ELF-1 (cell line): ENCODE measurements at regions not wholly inside any gene's neighbourhood (a gene's known extent, or its start where the extent isn't known, plus 50 kb on each side); places are given as distances from the start of the nearest gene placed in this dataset.
"Not testable (repeated sequence)": the region's sequence is repeated elsewhere in the genome, so short reads cannot be mapped to it uniquely, and the experiment has no call there.

ENCODE experiments used
- DNase-seq: peaks from one replicate; pipeline ENCODE4 v3.0.0-alpha.2; 2016; ENCODE audit warnings: low read depth, low spot score

DNA sequence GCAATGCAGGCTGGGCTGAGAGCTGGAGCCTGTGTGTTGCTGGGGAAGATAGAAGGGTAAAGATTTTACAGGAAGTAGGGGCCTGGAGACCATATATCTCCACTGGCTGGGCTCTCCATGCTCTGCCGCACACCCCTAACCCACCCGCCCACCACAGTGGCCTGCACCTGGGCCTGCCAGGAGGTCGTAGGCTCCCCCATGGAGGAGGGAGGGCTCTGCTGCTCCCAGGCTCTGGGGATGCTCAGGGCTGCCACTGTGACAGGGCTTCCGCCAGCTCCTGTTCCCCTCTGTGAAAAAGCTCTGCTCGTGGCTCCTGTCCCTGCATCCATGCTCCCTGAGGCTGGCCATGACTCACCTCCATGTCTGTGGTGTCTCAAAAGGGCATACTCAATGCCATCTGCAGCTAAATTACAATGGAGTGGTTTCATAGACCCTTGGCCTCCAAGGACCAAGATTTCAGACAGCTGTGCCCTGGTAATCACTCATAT lies 106.0 kb downstream of the CXCL12 start:
- peak; percentile 45 for DNase-seq

DNA sequence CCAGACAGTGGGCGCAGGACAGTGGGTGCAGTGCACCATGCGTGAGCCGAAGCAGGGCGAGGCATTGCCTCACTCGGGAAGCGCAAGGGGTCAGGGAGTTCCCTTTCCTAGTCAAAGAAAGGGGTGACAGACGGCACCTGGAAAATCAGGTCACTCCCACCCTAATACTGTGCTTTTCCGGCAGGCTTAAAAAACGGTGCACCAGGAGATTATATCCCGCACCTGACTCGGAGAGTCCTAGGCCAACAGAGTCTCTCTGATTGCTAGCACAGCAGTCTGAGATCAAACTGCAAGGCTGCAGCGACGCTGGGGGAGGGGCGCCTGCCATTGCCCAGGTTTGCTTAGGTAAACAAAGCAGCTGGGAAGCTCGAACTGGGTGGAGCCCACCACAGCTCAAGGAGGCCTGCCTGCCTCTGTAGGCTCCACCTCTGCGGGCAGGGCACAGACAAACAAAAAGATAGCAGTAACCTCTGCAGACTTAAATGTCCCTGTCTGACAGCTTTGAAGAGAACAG lies 116.4 kb downstream of the CXCL12 start:
- DNase-seq: not testable (repeated sequence)

DNA sequence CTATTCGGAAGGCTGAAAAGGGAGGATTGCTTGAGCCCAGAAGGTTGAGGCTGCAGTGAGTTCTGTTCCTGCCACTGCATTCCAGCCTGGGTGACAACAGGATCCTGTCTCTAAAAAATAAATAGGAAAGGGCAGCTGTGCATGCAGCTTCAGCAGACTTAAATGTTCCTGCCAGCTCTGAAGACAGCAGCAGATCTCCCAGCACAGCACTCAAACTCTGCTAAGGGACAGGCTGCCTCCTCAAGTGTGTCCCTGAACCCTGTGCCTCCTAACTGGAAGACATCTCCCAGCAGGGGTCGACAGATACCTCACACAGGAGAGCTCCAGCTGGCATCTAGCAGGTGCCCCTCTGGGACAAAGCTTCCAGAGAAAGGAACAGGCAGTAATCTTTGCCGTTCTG lies 117.9 kb downstream of the CXCL12 start:
- DNase-seq: no peak

DNA sequence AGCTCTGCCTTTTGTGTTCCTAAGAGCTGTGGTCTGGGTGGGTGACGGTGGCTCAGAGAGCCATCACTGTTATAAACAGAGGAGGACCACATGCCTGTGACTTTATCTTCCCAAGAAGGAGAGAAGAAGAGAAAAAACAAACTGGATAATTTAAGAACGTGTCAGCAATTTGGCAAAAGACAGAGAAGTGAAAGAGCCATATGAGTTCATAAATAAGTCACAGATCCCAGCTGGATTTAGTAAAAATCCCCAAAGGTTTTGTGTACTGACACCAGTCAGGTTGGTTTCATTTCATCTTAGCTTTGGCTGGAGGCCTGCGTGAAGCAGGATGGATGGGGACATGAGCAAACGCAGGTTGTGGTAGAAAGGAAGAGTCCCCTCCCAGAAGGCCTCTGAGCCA lies 120.7 kb downstream of the CXCL12 start:
- no peak for DNase-seq

DNA sequence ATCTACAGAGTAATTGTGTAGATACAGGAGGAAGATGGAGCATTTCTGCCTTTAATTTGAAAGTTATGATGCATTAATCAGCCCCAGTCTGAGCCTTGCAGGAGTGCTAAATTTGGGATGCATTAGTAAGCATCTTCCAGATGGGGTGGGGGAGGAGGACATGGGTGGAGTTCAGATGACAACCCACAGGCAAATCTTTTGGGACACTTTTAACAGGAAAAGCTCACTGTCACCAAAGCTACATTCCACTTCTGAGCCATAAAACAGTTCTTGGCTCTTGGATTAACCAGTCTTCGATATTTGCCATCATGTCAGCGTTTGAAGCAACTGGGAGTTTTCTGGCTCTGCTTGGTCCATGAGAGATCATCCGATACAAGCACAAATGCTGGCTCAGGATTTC lies 121.1 kb downstream of the CXCL12 start:
- DNase-seq: no peak

DNA sequence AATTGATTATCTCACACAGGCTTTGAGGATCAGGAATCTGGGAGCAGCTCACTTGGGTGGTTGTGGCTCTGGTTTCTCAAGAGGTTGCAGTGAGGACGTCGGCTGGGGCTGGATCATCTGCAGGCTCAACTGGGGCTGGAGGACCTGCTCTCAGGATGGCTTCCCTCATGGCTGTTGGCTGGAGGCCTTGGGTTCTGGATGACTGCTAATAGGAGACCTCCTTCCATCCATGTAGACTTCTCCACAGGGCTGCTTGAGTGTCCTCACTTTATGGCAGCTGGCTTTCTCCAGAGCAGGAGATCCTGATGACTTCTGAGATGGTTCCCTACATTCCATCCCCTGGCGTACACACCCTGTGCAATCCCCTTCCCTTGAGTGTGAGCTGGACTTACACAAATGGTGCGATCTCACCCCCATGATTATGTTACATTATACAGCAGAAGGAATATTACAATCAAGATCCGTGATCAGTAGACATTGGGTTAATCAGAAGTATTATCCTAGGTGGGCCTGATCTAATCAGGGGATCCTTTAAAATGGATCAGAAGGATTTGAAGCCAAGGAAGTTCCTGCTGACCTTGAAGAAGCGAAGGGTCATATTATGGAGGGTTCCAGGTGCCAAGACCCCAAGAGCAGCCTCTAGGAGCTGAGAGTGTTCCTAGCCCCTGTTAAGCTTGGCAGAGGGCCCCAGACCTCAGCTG lies 122.2 kb downstream of the CXCL12 start:
- DNase-seq: no peak

DNA sequence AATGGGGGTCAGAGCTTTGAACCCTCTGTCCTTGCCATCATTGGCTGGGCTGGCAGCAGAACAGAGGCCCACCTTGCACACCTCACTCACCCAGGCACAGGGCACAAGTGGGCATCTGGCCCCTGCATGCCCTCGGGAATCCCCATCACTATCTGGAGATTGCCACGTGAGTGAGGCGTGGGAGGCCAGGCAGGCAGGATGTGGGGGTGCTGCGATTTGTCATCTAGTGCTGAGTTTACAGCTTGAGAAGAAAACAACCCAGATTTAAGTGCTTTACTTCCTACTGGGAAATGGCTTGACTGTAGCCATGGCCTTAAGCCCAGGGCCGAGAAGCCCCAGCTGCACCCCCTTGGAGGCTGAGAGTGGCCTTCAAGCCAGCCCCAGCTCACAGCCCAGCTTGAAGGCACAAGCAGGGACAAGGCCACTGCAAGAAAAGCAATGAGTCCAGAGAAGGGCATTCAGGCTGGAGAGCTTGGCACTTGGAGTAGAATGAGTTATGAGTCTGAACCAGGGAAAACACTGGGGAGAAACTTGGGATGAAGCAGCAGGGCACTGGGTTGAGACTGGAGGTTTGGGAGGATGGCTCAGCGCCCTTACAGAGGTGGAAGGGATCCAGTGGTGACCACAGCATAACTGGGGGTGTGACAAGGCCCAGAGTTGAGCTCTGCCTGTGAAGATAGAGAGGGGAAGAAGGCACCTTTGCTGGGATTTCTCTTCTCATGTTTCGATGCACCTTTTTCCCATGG lies 123.0 kb downstream of the CXCL12 start:
- DNase-seq: no peak

DNA sequence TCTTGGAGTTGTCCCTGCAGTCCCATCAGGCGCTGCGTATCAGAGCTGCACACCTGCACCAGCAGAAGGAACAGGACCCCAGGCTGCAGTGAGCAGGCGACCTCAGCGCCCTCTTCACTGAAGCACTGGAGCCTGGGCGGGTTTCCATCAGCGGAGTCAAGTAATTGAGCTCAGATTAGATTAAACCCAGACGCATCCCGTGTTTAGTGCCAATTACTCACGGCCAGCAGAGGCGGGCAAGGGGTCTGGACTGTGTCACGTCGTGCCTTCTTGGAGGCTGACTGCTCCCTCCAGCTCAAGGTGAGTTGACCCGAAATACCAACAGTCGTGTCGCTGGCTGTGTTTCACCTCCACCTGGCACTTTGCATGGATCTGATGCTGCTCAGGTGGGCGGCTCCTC lies 123.6 kb downstream of the CXCL12 start:
- DNase-seq: no peak

DNA sequence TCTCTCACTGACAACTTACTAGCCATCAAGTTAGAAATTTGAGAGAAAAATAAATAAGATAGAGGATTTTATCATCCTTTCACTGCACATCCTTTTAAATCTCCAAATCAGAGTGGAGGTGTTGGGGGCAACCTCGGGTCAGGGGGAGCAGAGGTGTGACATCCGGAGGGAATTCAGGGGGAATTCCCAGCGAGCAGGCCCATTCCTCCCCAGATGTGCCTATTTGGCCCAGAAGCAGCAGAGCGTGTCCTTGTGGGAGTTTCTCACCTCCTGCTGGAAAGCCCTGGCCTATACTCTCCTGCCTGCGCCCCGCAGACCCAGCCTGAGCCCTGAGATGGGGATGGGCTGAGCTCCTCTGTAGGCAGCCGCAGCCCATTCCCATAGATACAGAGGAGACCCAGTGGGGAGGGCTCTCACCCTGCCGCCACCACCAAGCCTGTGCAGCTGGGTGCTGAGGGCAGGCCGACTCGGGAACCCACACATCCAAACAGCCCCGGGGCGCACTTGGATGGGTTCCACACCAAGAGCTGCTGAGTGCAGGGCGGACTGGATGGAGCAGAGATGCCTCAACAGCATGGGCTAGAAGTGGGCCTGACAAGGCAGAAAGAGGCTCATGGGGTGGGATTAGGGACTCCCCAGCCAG lies 124.5 kb downstream of the CXCL12 start:
- DNase-seq: no peak

DNA sequence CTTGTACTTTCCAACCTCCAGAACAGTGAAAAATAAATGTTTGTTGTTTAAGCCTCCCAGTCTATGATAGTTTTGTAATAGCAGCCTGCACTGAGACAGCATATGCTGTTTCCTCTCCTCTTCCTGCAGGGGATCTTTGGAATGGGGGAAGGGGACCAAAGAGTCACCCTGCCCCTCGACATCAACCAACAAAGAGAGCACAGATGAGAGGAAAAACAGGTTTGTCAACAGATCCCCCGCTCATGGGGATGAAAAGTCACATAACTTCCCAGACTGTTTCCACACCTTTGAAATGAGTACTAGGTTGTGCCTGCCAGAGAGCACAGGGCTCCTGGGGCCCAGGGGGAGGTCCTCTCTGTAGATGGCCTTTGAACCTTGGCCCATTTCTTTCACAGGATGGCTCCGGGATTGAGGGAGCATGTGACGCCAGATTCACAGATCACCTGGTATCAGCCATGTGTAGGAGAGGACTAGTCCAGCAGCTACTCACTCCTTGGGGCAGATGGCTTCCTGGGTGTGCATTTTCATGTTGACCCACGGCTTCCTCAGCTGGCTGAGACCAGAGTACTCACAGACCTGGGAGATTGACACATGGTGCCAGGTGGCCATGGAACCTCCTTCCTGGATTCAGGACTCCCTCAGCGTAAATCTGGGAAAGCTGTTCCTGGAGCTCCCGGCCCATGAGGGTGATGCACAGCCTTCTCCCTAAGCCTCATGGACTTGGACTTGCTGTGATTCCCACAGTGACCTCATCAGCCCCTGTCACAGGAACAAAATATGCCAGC lies 125.6 kb downstream of the CXCL12 start:
- DNase-seq: peak; percentile 72

DNA sequence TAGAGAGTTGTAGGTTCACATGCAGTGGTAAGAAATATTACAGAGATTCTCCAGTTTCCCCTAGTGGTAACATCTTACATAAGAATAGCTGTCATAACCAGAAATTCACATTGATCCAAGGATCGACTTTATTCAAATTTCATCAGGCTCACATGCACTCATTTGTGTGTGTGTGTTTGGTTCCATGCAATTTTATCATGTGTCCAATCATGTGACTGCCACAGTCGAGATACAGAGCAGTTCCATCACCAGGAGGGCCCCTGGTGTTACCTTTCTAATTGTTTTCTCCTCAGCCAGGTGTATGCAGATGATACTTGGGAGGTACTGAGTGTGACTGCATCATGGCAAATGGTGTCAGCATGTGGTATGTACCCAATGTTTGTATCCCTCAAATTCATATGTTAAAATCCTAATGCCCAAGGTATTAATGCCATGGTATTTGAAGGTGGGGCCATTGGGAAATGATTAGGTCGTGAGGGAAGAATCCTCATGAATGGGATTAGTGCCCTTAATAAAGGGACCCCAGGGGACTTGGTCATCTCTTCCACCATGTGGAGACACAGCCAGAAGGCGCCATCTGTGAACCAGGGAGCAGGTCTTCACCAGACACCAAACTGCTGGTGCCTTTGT lies 126.3 kb downstream of the CXCL12 start:
- no peak for DNase-seq

DNA sequence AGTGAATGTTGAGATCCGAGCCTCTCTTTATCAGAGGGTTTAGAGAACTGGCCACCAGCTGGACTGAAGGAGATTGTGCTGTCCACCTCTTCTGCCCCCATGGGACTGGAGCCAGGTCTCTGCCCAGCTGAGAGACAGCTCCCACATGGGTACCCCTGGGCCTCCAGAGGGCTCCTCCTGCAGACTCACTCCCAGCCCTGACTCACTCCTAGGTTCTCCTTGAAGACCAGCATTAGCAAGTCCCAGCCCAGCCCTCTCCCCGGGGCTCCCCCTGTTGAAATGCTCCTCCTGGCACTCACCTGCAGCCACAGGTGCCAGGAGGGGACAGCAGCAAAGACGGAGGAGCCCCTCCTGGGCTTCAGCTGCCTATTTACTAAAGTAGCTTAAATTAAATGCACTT lies 126.9 kb downstream of the CXCL12 start:
- no peak for DNase-seq

DNA sequence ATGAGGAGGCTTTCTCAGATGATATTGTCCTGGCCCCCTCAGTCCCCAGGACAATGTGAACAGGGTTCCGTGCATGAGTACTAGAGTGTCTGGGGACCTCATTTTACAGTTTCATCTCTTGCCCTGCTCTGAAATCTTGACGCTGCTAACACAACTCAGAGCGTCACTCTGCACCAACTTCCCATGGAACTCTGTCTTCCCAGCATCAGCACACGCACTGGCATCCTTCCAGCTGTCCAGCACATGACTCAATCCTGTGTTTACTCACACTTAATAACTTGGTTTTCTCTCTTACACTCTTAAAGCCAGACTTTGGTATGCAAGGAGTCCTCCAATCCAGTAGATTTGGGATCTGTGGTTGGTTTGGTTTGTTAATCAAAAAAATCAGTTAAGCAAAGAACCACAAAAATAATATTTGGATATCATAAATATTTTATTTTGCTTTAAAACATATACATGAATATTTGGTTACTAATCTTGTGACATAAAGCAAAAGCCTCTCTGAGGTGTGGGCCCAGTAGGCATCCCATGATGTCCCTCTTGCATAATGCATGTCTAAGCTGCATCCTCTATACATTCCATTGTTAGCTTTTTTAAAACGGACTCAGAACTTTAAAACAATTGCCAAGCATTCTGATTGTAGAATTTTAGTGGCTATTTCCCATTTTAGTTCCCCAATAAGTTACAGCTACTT lies 131.0 kb downstream of the CXCL12 start:
- no peak for DNase-seq

DNA sequence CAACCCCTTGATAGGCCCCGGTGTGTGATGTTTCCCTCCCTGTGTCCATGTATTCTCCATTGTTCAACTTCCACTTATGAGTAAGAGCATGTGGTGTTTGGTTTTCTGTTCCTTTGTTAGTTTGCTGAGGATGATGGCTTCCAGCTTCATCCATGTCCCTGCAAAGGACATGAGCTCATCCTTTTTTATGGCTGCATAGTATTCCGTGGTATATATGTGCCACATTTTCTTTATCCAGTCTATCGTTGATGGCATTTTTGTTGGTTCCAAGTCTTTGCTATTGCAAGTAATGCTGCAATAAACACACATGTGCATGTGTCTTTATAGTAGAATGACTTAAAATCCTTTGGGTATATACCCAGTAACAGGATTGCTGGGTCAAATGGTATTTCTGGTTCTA lies 132.3 kb downstream of the CXCL12 start:
- not testable (repeated sequence) for DNase-seq

DNA sequence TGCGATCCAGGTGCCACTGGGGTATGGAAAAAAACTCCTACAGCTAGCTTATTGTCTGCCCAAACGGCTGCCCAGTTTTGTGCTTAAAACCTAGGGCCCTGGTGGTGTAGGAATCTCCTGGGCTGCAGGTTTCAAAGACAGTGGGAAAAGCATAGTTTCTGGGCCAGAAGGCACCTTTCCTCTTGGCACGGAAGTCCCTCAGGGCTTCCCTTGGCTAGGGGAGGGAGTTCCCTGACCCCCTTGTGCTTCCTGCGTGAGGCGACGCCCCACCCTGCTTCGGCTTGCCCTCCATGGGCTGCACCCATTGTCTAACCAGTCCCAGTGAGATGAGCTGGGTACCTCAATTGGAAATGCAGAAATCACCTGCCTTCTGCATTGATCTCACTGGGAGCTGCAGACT lies 135.0 kb downstream of the CXCL12 start:
- DNase-seq: not testable (repeated sequence)

DNA sequence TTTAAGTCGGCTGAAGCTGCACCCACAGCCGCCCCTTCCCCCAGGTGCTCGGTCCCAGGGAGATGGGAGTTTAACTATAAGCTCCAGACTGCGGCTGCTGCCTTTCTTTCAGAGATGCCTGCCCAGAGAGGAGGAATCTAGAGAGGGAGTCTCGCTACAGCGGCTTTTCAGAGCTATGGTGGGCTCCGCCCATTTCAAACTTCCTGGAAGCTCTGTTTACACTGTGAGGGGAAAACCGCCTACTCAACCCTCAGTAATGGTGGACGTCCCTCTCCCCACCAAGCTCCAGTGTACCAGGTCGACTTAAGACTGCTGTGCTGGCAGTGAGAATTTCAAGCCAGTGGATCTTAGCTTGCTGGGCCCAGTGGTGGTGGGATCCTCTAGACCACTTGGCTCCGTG lies 135.4 kb downstream of the CXCL12 start:
- DNase-seq: peak; percentile 80

DNA sequence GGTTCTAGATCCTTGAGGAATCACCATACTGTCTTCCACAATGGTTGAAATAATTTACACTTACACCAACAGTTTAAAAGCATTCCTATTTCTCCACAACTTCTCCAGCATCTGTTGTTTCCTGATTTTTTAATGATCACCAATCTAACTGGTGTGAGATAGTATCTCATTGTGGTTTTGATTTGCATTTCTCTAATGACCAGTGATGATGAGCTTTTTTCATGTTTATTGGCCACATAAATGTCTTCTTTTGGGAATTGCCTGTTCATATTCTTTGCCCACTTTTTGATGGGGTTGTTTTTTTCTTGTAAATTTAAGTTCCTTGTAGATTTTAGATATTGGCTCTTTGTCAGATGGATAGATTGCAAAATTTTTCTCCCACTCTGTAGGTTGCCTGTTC lies 138.2 kb downstream of the CXCL12 start:
- not testable (repeated sequence) for DNase-seq

DNA sequence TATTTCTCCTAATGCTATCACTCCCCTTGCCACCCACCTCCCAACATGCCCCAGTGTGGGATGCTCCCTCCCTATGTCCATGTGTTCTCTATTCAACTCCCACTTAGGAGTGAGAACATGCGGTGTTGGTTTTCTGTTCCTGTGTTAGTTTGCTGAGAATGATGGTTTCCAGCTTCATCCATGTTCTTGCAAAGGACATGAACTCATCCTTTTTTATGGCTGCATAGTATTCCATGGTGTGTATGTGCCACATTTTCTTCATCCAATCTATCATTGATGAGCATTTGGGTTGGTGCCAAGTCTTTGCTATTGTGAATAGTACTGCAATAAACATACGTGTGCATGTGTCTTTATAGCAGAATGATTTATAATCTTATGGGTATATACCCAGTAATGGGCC lies 138.6 kb downstream of the CXCL12 start:
- not testable (repeated sequence) for DNase-seq

DNA sequence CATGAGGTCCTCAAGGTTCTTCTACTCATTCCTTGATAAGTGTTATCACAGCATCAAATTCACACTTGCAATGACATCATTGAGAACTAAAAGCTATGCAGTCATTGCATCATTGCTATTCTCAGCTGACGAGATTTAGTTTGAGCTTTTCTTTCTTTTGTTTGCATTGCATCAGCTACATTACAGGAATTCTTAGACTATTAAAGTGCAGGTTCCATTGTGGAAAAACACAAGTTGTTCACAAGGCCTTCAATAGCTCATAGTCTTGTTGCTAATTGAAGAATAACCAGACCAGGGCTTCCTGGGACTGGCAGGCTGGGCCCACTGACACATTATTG lies 139.3 kb downstream of the CXCL12 start:
- DNase-seq: no peak

DNA sequence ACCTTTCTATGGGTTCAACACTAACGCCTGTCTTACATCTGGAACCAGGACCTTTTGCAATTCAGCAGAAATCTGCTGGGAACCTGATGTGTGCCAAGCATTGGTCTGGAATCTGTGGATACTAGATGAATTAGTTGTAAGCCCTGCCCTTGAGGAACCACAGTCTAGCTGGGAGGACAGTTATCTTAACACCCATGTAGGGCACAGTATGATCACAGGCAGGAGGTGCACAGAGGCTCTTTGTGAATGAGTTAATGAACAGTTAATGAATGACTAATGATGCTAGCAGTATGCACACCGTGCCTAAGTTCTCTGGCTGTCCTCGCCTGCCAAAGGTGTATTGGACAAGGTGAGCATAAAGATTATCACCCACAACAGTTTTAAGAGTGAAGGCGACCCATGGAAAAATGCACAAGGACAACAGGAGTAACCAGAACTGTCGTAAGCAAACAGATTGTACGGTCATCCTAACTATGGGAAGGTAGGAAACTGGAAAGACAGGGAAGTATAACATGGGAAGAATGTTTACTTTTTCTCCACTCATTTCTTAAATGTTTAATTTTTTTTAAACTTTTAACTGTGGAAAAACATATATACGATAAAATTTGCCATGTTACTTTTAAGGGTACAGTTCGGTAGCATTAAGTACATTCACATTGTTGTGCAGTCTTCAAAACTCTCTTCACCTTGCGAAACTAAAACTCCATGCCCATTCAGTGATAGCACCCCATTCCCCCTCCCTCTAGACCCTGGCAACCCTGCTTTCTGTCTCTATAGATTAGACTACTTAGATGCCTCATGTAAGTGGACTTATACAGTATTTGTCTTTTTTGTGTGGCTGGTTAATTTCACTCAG lies 139.9 kb downstream of the CXCL12 start:
- no peak for DNase-seq
